Heart left ventricle (tissue), 16 donors: ENCODE measurements at regions not wholly inside any gene's neighbourhood (a gene's known extent, or its start where the extent isn't known, plus 50 kb on each side); places are given as distances from the start of the nearest gene placed in this dataset.

ENCODE experiments used
- ATAC-seq, 4 donors: fragments of 200-7000 bp; cut with Tn5 transposase; one replicate each; pipeline ENCODE4 v1.9.1; 2020 to 2022; ENCODE audit warnings: moderate library complexity in 4 of 4, mild to moderate bottlenecking in 3 of 4, moderate number of reproducible peaks in 1 of 4
- DNase-seq, 5 donors: peaks; one replicate each; pipeline ENCODE4 v3.0.0-alpha.2; 2020
- H3K27ac ChIP-seq, 12 donors: fragments of 200-600 bp; sonication (generic) in 4 of 12; one replicate each; pipeline versions ENCODE4 v1.5.0 to v1.8.0; 2016 to 2022; ENCODE audit warnings: mild to moderate bottlenecking in 2 of 12
- H3K27me3 ChIP-seq, 9 donors: fragments of 200-600 bp; sonication (generic) in 2 of 9; one replicate each; pipeline versions ENCODE4 v1.5.1 to v1.8.0; 2016 to 2022; ENCODE audit warnings: mild to moderate bottlenecking in 3 of 9
- H3K36me3 ChIP-seq, 9 donors: fragments of 200-600 bp; sonication (generic) in 2 of 9; one replicate each; pipeline versions ENCODE4 v1.5.0 to v1.8.0; 2018 to 2022; ENCODE audit warnings: mild to moderate bottlenecking in 2 of 9
- H3K4me1 ChIP-seq, 12 donors: fragments of 200-600 bp; sonication (generic) in 4 of 12; one replicate each; pipeline versions ENCODE4 v1.5.0 to v1.8.0; 2016 to 2022; ENCODE audit warnings: mild to moderate bottlenecking in 3 of 12
- H3K4me3 ChIP-seq, 12 donors: fragments of 200-600 bp; sonication (generic) in 4 of 12; one replicate each; pipeline versions ENCODE4 v1.5.0 to v1.8.0; 2017 to 2022; ENCODE audit warnings: mild to moderate bottlenecking in 9 of 12, moderate library complexity in 4 of 12
- H3K9me3 ChIP-seq, 12 donors: fragments of 200-600 bp; sonication (generic) in 4 of 12; one replicate each; pipeline versions ENCODE4 v1.5.0 to v1.8.0; 2016 to 2022; ENCODE audit warnings: mild to moderate bottlenecking in 1 of 12
- POLR2A ChIP-seq, 2 donors: fragments of 450-650 bp; IDR thresholded peaks; one replicate each; pipeline ENCODE4 v1.6.1; 2017; ENCODE audit warnings: antibody characterized with exemption in 2 of 2, mild to moderate bottlenecking in 2 of 2, moderate library complexity in 2 of 2
- WGBS, 4 donors: extraction: QIAGEN DNeasy Blood & Tissue Kit in 2 of 4; methylation state at CpG; one replicate each; pipeline versions ENCODE4 v1.1.5 to v1.1.7; 2013 to 2018; 5-methylcytosine and 5-hydroxymethylcytosine counted together
- intact Hi-C, 10 donors: fragments of 100-400 bp; cut with DNase I; formaldehyde crosslinking; loops; one replicate each; pipeline versions ENCODE4 v1.11.1 to v1.14.2; 2022
- TF ChIP-seq, protein P1 (sequence below), 12 donors: fragments of 200-600 bp; sonication (generic) in 4 of 12; IDR thresholded peaks; one replicate each; pipeline versions ENCODE4 v1.5.0 to v1.8.0; 2018 to 2022; ENCODE audit warnings: antibody characterized with exemption in 12 of 12, mild to moderate bottlenecking in 5 of 12
- donor health status: ischemic (EF 13 %, LVEDD 7.1; RV severe dilation, severe dysfunction).
- donor health status: healthy with polysubstance abuse.
- donor health status: DM: no; HTN: yes; CAD: no.
- donor health status: DM: no; HTN: no; CAD: no.
- donor health status: ischemic (EF 25% LVEDD 6.9; RV normal size, moderate dysfunction).
- donor health status: ischemic (EF 25% LVEDD 5.7; RV mildly dilated, moderate dysfunction).
- donor health status: healthy.
- donor health status: DM: yes; HTN: yes; CAD: no.
- donor health status: ischemic (EF 35%, LVEDD 5.7; RV mildly dilated, moderate dysfunction).
- donor health status: nonischemic (EF 11% LVEDD 7.7; RV severe dilation, severe dysfunction).
- donor health status: DM: yes; HTN: yes; CAD: no.
- donor health status: PGD.
- donor health status: ischemic (EF 29% LVEDD 5.4; RV normal size, mild dysfunction).
- donor health status: nonischemic (EF 23%, LVEDD 6.1; RV moderate dilation, normal function).

DNA sequence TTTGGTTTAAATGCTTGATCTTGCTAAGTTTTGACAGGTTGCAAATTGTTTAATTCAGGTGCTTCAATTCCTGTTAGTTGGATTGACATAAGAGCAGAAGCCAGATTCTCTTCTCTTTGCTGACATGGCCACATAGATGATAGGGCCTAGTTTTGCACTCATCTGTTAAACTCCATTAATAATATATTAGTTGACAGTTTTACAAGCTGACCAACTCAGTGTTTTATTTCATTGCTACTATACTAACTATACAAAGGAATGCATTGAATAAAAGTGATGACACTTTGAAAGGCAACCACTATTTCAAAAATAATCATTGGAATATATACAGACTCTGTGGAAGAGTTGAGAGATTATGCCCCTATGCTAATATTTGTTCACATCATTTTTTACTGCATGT is 255.6 kb upstream of the DPYD start:
- DNase-seq: no peak
- intact Hi-C loops: no loop called here
- no peaks in the 10 kb centered on the region for H3K36me3 ChIP-seq
- no peak for ATAC-seq
- no peaks in the 10 kb centered on the region for H3K9me3 ChIP-seq
- no peak for TF ChIP-seq POLR2A (IDR thresholded peaks at IDR 0.05)
- TF ChIP-seq, protein P1, sequence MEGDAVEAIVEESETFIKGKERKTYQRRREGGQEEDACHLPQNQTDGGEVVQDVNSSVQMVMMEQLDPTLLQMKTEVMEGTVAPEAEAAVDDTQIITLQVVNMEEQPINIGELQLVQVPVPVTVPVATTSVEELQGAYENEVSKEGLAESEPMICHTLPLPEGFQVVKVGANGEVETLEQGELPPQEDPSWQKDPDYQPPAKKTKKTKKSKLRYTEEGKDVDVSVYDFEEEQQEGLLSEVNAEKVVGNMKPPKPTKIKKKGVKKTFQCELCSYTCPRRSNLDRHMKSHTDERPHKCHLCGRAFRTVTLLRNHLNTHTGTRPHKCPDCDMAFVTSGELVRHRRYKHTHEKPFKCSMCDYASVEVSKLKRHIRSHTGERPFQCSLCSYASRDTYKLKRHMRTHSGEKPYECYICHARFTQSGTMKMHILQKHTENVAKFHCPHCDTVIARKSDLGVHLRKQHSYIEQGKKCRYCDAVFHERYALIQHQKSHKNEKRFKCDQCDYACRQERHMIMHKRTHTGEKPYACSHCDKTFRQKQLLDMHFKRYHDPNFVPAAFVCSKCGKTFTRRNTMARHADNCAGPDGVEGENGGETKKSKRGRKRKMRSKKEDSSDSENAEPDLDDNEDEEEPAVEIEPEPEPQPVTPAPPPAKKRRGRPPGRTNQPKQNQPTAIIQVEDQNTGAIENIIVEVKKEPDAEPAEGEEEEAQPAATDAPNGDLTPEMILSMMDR (IDR thresholded peaks at IDR 0.05): no peak
- no peak overlapping the region for H3K4me3 ChIP-seq
- no peaks in the 10 kb centered on the region for H3K27me3 ChIP-seq
- no peaks in the 10 kb centered on the region for H3K4me1 ChIP-seq
- no peak overlapping the region for H3K27ac ChIP-seq

DNA sequence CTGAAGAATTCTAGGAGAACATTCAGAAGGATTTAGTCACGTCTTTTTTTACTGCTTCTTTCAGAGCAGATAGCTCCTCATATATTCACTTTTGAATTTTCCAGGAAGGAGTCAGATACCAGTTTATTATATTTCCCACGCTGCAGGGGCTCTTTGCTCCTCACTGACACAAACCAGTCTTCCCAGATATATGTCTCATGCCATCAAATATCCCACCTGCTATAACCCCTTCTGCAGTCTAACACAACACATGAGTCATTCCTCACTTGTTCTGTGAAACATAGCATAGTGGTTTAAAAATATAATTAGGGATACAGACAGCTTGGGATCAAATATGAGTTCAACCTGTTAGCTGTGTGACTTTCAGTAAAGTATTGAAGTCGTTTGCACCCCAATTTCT is 251.7 kb upstream of the DPYD start:
- WGBS, 4 donors: 39 to 44% (median 42%) methylated on average over 3 of the region's 3 CpGs
- Histone ChIP-seq H3K27ac (no peak overlapping the region), H3K4me1 (no peaks in the 10 kb centered on the region), H3K36me3 (no peaks in the 10 kb centered on the region), H3K4me3 (no peak overlapping the region), H3K9me3 (no peaks in the 10 kb centered on the region), H3K27me3 (no peaks in the 10 kb centered on the region)
- intact Hi-C loops: no loop called here
- DNase-seq: no peak
- no peak for TF ChIP-seq POLR2A (IDR thresholded peaks at IDR 0.05)
- TF ChIP-seq, protein P1 (IDR thresholded peaks at IDR 0.05): no peak
- ATAC-seq: no peak

DNA sequence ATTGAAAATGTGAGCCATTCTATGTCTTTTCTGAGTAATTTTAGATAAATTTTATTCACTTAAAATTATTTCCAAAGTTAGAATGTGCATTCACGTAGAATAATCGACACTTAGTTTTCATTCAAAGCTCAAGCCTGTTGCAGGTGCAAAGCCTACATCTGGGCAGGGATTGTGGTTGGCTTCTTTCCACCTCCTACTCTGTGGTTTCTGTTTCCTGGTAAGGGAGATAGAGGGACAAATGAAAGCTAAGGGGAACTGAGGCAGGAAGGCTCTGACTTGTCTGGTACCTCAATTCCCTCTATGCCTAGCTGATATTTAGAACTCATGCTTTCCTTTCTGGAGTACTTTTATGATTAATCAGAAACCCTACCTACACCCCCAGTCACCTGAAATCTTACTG is 251.2 kb upstream of the DPYD start:
- H3K9me3 ChIP-seq: no peaks in the 10 kb centered on the region
- no peak for ATAC-seq
- H3K27me3 ChIP-seq: no peaks in the 10 kb centered on the region
- DNase-seq: no peak
- H3K27ac ChIP-seq: no peak overlapping the region
- TF ChIP-seq, protein P1 (IDR thresholded peaks at IDR 0.05): no peak
- no peak for TF ChIP-seq POLR2A (IDR thresholded peaks at IDR 0.05)
- no peaks in the 10 kb centered on the region for H3K4me1 ChIP-seq
- H3K36me3 ChIP-seq: no peaks in the 10 kb centered on the region
- intact Hi-C loops: no loop called here
- H3K4me3 ChIP-seq: no peak overlapping the region
- WGBS, 4 donors: 79 to 86% (median 82%) methylated on average over 2 of the region's 2 CpGs

DNA sequence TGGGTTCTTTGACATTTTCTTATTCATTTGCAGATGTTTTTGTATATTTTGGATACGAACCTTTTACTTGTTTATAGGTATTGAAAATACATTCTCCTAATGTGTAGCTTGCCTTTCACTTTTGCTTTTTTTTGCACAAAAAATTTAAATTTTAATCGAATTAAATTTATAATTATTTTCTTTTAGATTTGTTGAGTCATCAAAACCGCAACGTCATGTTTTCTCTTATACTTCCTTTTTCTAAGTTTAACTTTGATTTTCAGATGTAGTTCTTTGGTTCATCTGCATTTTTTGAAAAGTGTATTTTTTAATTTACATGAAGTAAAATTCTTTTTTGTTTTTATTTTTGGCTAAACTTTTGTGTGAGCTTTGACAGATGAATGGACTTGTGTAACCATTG is 243.7 kb upstream of the DPYD start:
- DNase-seq: no peak
- no peaks in the 10 kb centered on the region for H3K36me3 ChIP-seq
- intact Hi-C loops: no loop called here
- no peaks in the 10 kb centered on the region for H3K9me3 ChIP-seq
- H3K27me3 ChIP-seq: no peaks in the 10 kb centered on the region
- no peak overlapping the region for H3K27ac ChIP-seq
- no peak for ATAC-seq
- TF ChIP-seq POLR2A (IDR thresholded peaks at IDR 0.05): no peak
- TF ChIP-seq, protein P1 (IDR thresholded peaks at IDR 0.05): no peak
- 77 to 82% (median 80%) methylated on average over 4 of the region's 4 CpGs for WGBS, 4 donors
- no peaks in the 10 kb centered on the region for H3K4me1 ChIP-seq
- no peak overlapping the region for H3K4me3 ChIP-seq
